ENCODE measurements at regions not wholly inside any gene's neighbourhood (a gene's known extent, or its start where the extent isn't known, plus 50 kb on each side); places are given as distances from the start of the nearest gene placed in this dataset.

- RAD21 ChIA-PET (ENCODE audit: unreplicated experiment) = interaction anchor here (0.8 kb wide), 1 partner anchor 50 kb away, joined by 4 read pairs; no protein-coding TSS in a partner anchor
- TF ChIP-seq BMI1 (IDR thresholded peaks at IDR 0.05; ENCODE audit: borderline replicate concordance) = no peak
- TF ChIP-seq PRDM15 (CRISPR knock-in tag; IDR thresholded peaks at IDR 0.05) = no peak
- TF ChIP-seq POLR2AphosphoS5 (IDR thresholded peaks at IDR 0.05; ENCODE audit: low read length) = no peak
- no peak for TF ChIP-seq ZNF274 (IDR thresholded peaks at IDR 0.05; ENCODE audit: insufficient read depth, insufficient read length)
- TF ChIP-seq SREBF2 (IDR thresholded peaks at IDR 0.05; ENCODE audit: low read length) = no peak
- peak; percentile 20; the same call in 1 of the 2 replicates for TF ChIP-seq NFIC (IDR thresholded peaks at IDR 0.05; ENCODE audit: low read depth, low read length)
- no peak for TF ChIP-seq RBBP5 (conservative IDR thresholded peaks at IDR 0.05)
- no peak for TF ChIP-seq HDAC2 (IDR thresholded peaks at IDR 0.05)
- TF ChIP-seq MTA2 (IDR thresholded peaks at IDR 0.05; ENCODE audit: low read depth) = no peak
- TF ChIP-seq TCF3 (IDR thresholded peaks at IDR 0.05; ENCODE audit: borderline replicate concordance, insufficient read depth, low read depth, low read length) = no peak
- no peak for TF ChIP-seq FOXK2 (IDR thresholded peaks at IDR 0.05)
- no peak for TF ChIP-seq BRCA1 (IDR thresholded peaks at IDR 0.05; ENCODE audit: low read depth, low read length)
- TF ChIP-seq SP1 (IDR thresholded peaks at IDR 0.05; ENCODE audit: low read depth, low read length) = no peak
- peak in 1 of 2 experiments; percentile 73; a peak in 1 of 4 replicates for TF ChIP-seq ETV6 (conservative IDR thresholded peaks at IDR 0.05 in 1 of 2, IDR thresholded peaks at IDR 0.05 in 1 of 2; ENCODE audit: borderline replicate concordance in 1 of 2, low read depth in 1 of 2)
- TF ChIP-seq ESRRA (IDR thresholded peaks at IDR 0.05; ENCODE audit: low read length) = no peak
- TF ChIP-seq SRF (IDR thresholded peaks at IDR 0.05; ENCODE audit: low read depth in 2 of 2, low read length in 2 of 2) = no peak
- no peak for TF ChIP-seq YBX1 (IDR thresholded peaks at IDR 0.05)
- TF ChIP-seq EGR1 (IDR thresholded peaks at IDR 0.05; ENCODE audit: borderline replicate concordance in 1 of 2, low read depth in 2 of 2, low read length in 2 of 2) = no peak
- TF ChIP-seq KLF5 (IDR thresholded peaks at IDR 0.05; ENCODE audit: partially characterized antibody) = no peak
- TF ChIP-seq EED (IDR thresholded peaks at IDR 0.05; ENCODE audit: low read depth) = peak; percentile 64
- no peak for TF ChIP-seq MTA3 (IDR thresholded peaks at IDR 0.05; ENCODE audit: borderline replicate concordance, low read length)
- TF ChIP-seq SIX5 (IDR thresholded peaks at IDR 0.05; ENCODE audit: low read depth, low read length, severe bottlenecking) = no peak
- TF ChIP-seq RUNX3 (IDR thresholded peaks at IDR 0.05; ENCODE audit: low read length) = peak; percentile 26; the same call in 1 of the 2 replicates
- no peak for TF ChIP-seq KAT2A (conservative IDR thresholded peaks at IDR 0.05; ENCODE audit: control insufficient read depth, low read depth, low read length)
- peak; percentile 46; the same call in 1 of the 2 replicates for TF ChIP-seq ATF7 (IDR thresholded peaks at IDR 0.05; ENCODE audit: low read depth)
- no peak for TF ChIP-seq SMC3 (IDR thresholded peaks at IDR 0.05; ENCODE audit: borderline replicate concordance, low read length)
- TF ChIP-seq IKZF2 (IDR thresholded peaks at IDR 0.05) = peak in 1 of 2 experiments; percentile 22; a peak in 1 of 4 replicates
Observed at GRCh38 chr16:62642677-62643076, 606.4 kb upstream of the CDH8 start.

More at GRCh38 chr16:62642677-62643076, 606.4 kb upstream of the CDH8 start:
- Histone ChIP-seq H3K79me2 (ENCODE audit: control insufficient read depth, insufficient read depth, low read length) (no peaks in the 10 kb centered on the region), H3K27me3 (replicated peaks in 1 of 2; ENCODE audit: control insufficient read depth in 2 of 2, insufficient read depth in 2 of 2, low read length in 1 of 2) (no peaks in the 10 kb centered on the region), H3K36me3 (ENCODE audit: control insufficient read depth in 2 of 2, insufficient read depth in 2 of 2, low read length in 1 of 2) (no peaks in the 10 kb centered on the region), H4K20me1 (ENCODE audit: control insufficient read depth, insufficient read depth) (no peaks in the 10 kb centered on the region), H3K4me2 (ENCODE audit: control insufficient read depth, insufficient read depth) (no peak overlapping the region), H3K4me1 (ENCODE audit: control insufficient read depth, insufficient read depth, low read length) (peaks cover 20% of the 10 kb centered on the region), H2AFZ (ENCODE audit: control insufficient read depth, low read depth, low read length) (no peak overlapping the region), H3K9ac (ENCODE audit: control insufficient read depth, insufficient read depth, low read length) (no peak overlapping the region), H3K4me3 (no peak overlapping the region), H3K9me3 (replicated peaks; ENCODE audit: control insufficient read depth, insufficient read depth, low read length) (no peaks in the 10 kb centered on the region), H3K27ac (ENCODE audit: control insufficient read depth, insufficient read depth) (no peak overlapping the region)
- intact Hi-C loops (cut with micrococcal nuclease; ENCODE audit: unreplicated experiment) = loop anchor here (5.0 kb wide), 1 partner anchor 50 kb away; no protein-coding TSS in a partner anchor
- BruUV-seq (replicated peaks) = no TSS peak
- WGBS (ENCODE audit: insufficient coverage, insufficient replicate concordance, low lambda C conversion rate, missing lambda C conversion rate) = 0% methylated on average over 2 of the region's 2 CpGs
- in situ Hi-C loops (cut with MboI) = no loop called here
- peak; percentile 43 for ATAC-seq
- ChIA-PET CTCF (no interaction called here), SMC1A (ENCODE audit: uncharacterized antibody, unreplicated experiment) (no interaction called here), POLR2A (no interaction called here)
- no peak for DNase-seq (ENCODE audit: low read depth, low spot score)
- peak; percentile 44 for FAIRE-seq
